SKM-1 treated with dmso at 0.1 percent for 144 hours (cell line): ENCODE measurements at regions not wholly inside any gene's neighbourhood (a gene's known extent, or its start where the extent isn't known, plus 50 kb on each side); places are given as distances from the start of the nearest gene placed in this dataset.
A peak's percentile ranks its signal among the peaks of the same experiment; 100 is the strongest.
"Not testable (repeated sequence)": the region's sequence is repeated elsewhere in the genome, so short reads cannot be mapped to it uniquely, and the experiment has no call there.

Experiments used
- DNase-seq: peaks from one replicate; lab custom pipeline; 2025; ENCODE audit not compliant: unreplicated experiment; lab: John Stamatoyannopoulos, UW

DNA sequence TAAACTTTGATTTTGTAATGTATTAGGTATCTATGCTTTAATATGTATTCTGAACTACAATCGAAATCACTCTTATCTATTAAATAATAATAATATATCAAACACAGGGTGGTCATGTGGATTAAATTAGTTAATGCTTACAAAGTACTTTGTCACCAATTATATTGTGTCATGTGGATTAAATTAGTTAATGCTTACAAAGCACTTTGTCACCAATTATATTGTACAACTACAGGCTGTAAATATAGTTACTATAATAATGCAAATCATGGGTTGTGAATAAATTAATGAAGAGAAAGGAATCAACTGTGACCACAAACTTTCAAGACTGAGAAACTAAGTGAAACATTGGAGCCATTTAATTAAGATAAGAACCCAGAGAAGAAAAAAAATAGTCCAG is 1929.1 kb upstream of the PCDH20 start:
- no peak for DNase-seq

DNA sequence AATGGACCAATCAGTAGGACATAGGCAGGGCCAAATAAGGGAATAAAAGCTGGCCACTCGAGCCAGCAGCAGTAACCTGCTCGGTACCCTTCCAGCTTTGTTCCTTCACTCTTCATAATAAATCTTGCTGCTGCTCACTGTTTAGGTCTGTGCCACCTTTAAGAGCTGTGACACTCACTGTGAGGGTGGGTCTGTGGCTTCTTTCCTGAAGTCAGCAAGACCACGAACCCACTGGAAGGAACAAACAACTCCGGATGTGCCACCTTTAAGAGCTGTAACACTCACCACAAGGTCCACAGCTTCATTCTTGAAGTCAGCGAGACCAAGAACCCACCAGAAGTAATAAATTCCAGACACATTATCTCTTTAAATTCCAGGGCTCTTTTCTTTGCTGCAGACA is 1922.3 kb upstream of the PCDH20 start:
- DNase-seq, result no peak

DNA sequence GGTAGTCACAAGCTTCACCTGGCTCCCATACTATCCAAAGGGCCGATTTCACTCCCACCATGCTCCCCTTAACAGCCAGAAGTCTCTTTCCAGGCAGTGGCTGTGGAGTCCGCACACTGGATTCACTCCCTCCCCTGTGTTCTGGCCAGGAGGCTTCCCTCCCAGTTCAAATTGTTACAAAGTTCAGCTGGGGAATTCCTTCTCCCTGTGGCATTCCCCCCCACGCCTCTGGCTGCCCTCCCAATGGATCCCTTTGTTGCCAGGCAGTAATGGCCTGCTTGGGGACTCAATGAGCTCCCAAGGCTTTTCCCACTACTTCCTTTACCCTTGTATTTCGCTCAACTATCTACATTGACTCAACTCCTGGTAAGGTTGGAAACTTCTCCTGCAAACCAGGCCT is 1921.4 kb upstream of the PCDH20 start:
- no peak for DNase-seq

DNA sequence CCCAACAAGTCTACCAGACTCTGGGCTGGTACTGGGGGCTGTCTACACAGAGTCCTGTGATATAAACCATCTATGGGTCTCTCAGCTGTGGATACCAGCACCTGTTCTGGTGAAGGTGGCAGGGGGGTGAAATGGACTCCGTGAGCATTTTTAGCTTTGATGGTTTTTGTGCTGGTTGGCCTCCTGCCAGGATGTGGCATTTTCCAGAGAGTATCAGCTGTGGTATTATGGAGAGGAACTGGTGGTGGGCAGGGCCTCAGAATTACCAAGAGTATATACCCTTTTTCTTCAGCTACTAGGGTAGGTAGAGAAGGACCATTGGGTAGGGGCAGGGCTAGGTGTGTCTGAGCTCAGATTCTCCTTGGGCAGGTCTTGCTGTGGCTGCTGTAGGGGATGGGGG is 1920.9 kb upstream of the PCDH20 start:
- no peak for DNase-seq

DNA sequence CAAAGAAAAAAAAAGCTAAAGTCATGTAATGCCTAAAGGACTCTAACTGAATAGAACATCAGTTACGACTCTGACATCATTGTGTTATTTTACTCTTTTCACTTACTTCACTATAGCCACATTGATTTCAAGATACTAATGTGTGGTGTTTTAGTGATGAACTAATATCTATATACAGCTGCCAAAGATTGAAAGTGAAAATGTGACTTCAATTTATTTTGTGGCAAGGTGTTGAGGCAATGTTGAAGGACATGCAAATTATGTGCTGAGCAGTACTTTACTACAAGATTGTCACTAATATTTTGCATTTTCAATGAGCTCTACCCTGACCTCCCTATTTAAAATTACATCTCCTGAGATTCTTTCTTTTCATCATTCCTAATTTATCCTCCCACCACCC is 1911.9 kb upstream of the PCDH20 start:
- no peak for DNase-seq

DNA sequence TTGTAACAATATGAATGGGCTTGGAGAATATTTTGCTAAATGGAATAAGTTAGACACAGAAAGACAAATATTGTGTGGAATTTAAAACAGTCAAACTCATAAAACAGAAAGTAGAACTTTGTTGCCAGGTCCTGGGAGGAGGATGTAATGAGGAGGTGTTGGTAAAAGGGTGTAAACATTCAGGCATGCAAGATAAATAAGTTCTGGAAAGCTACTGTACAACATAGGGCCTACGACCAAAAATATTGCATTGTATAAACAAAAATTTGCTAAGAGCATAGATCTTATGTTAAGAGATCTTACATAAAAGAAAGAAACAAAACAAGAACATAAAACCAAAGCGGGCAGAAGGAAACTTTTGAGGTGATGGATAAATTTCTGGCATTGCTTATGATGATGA is 1907.8 kb upstream of the PCDH20 start:
- no peak for DNase-seq

DNA sequence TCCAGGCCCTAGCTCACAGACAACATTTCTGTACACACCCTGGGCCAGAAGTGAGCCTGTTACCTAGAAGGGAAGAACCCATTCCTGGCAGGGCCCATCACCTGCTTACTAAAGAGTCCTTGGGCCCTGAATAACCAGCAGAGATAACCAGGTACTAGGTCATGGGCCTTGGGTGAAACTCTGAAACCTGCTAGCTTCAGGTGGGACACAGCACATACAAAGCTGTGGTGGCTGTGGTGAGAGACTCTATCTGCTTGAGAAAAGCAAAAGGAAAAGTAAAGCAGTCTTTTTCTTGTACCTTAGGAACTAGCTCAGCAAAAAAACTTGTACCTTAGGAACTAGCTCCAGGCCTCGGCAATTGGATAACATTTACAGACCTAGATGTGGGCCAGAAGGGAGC is 1895.9 kb upstream of the PCDH20 start:
- DNase-seq, result no peak

DNA sequence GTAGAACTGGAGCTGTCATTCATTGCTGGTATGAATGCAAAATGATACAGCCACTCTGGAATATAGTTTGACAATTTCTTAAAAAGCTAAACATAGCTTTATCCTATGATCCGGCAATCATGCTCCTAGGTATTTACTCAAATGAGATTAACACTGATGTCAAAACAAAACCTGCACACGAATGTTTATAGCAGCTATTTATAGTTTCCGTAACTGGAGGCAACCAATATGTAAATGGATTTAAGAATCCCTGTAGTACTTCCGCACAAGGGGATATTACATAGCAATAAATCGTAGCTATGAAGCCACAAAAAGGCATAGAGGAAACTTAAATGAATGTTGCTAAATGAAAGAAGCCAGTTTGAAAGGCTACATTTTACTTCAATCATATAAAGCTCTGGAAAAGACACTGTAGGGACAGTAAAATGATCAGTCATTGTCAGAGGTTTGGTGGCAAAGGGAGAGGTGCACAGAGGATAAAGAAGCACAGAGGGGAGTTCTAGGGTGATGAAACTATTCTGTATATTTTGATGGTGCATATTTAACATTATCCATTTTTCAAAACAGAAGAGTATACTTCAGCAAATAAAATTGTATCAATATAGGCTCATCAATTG is 1893.0 kb upstream of the PCDH20 start:
- no peak for DNase-seq

DNA sequence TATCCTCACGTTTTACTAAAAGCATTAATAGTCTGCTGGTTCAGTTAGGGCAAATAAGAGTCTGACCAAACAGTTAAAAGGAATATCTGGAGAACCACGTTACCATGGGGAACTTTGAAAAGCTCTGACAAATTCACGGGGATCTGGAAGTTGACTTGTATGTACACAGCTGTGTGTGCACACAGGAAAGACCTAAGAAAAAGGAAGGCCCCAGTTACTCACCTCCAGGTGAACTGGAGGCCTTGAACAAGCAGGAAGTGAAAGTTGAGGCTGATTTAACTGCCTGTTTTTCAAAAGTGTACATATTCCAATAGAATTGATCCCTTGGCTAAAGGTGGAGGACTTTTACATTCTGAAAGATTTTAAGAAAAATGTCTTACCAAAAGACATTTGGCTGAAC is 1891.6 kb upstream of the PCDH20 start:
- peak; percentile 71 for DNase-seq

DNA sequence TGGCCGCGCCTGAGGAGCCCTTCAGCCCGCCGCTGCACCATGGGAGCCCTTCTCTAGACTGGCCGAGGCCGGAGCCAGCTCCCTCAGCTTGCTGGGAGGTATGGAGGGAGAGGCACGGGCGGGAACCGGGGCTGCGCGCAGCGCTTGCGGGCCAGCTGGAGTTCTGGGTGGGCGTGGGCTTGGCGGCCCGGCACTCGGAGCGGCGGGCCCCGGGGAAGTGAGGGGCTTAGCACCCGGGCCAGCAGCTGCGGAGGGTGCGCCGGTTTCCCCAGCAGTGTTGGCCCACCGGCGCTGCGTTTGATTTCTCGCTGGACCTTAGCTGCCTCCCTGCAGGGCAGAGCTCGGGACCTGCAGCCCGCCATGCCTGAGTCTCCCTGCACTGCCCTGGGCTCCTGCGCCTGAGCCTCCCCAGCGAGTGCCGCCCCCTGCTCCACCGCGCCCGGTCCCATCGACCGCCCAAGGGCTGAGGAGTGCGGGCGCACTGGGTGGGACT is 1890.0 kb upstream of the PCDH20 start:
- DNase-seq, result no peak

DNA sequence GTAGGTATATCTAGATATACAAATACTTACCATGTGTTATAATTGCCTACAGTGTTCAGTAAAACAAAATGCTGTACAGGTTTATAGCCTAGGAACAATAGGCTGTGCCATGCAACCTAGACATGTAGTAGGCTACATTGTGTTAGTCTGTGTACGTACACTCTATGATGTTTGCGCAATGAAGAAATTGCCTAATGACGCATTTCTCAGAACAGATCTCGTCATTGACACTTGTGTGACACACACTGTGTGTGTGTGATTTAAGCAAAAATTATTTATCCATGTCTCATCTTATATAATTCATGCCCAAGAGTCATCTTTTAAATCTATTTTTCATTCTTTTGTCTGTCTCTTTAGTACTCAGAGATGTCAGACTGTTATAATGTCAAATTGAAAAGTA is 1888.8 kb upstream of the PCDH20 start:
- no peak for DNase-seq

DNA sequence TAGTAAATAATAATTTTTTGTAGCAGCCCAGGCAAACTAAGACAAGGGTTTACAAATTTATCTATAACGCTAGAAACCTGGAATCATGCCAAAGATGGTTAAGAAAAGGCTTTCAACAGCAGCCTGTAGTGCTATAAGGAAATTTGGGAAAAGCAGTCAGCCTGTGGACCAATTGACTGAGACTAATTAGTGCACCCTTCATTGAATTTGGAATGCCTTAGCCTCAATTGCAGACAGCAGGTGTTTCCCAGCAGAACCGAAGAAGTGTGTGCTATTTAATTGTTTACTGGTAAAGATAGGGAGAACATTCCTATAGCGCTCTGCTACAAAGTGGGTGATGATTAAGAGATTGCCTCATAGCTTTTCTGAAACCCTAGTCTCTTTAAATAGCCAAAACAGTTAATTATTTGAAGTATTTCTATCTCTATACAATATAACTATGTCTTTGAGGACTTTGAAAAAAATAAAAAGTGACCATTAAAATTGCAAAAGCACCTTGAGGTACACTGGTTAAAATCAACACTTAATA is 1884.3 kb upstream of the PCDH20 start:
- DNase-seq, result no peak

DNA sequence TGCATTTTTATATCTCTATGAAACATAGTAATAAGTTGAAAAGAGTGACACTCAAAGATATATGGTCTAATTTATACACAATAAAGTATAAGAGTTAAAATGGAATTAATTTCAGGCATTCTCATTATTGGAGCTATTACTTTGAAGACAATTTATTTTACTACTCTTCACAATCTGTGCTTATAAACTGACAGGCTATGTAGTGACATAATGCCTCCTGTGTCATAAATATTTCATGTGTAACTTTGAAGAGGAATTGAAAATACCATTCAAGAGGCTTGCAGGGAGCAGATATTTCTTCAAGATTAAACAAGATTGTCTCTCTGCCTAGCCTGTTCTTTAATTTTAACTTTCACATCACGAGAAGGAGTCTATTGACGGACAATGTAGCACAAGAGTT is 1881.5 kb upstream of the PCDH20 start:
- no peak for DNase-seq

DNA sequence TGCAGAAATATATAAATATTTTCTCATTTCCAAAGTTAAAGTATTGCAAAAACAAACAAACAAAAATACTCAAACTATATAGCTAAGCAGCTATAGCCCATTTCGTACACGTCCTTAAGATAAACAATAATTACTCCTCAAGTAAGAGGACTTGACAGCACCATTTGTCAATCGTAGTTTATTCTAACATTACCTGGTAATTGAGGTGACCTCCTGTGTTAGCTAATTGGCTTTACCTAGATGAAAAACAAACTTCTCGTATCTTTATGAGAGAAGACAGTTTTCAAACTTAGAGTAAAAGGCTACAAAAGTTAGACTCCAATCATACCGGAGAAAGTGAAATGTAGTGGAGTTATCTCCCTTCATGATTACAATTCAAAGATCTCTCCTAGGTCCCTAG is 1876.1 kb upstream of the PCDH20 start:
- DNase-seq, result no peak

DNA sequence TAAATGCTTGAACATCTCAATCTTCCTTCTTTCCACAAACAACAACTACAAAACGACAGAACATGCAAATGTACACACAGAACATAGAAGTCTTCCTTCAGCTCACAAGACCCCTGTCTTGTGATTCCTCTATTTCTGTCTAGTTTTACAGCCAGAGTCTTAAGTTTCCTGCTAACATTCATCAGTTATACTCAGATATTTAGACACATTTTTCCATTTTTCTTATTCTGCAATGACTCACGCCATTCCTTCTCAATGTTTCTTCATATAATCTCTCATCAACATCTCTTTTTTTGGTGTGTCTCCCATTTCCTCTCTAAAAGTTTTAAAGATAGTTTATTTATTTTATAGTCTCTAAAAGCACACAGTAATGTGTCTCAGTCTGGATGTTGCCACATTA is 1872.9 kb upstream of the PCDH20 start:
- DNase-seq, result no peak

DNA sequence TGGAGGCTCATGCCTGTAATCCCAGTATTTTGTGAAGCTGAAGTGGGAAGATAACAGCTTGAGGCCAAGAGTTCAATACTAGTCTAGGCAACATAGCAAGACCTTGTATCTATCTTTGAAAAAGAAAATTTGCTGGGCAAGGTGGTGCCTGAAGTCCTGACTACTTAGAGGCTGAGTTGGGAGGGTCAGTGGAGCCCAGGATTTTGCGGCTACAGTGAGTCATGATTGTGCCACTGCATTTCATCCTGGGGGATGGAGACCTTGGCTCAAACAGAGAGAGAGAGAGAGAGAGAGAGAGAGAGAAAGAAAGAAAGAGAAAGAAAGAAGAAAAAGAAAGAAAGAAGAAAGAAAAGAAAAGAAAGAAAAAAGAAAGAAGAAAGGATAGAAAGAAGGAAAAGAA is 1872.3 kb upstream of the PCDH20 start:
- DNase-seq, result no peak

DNA sequence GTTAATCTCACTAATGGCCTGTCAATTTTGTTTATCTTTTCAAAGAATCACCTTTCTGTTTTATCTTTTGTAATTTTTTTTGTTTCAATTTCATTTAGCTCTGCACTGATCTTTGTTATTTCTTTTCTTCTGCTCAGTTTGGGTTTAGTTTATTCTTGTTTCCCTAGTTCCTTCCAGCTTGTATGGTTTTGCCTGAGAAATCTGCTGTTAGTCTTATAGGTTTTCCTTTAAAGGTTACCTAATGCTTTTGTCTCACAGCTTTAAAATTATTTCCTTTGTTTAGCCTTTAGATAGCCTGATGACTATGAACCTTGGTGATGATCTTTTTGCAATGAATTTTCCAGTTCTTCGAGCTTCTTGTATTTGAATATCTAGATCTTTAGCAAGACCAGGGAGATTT is 1869.8 kb upstream of the PCDH20 start:
- DNase-seq, result no peak

DNA sequence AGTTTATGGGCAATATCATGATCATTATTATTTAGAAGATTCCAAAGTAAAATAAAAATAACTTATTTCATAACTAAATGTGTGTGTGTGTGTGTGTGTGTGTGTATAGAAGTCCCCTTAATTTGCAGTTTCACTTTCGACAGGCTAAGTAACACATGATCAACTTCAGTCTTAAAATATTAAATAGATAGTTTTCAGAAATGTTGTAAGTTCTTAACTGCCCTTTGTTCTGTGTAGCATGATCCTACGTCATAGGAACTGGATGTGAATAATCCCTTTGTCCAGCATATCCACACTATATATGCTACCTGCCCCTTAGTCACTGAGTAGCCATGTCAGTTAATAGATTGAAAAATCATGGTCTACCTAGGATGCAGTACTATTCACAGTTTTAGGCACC is 1863.5 kb upstream of the PCDH20 start:
- no peak for DNase-seq

DNA sequence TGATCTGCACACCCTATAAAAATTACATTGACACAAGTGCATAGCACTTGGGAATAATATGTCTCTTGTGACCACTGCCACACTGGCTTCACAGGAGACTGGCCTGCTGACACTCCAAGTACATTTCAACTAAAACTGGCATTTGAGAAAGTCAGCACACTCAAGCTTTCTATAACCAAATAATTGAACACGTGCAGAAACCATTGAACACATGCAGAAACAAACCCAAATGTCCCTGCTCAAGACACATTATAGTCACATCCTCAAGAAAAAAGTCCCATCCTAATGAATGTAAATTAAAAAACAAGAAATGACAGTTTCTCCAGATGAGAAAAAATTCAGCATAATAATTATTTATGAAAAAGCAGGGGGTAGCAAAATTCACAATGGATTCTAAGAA is 1859.1 kb upstream of the PCDH20 start:
- DNase-seq, result no peak

DNA sequence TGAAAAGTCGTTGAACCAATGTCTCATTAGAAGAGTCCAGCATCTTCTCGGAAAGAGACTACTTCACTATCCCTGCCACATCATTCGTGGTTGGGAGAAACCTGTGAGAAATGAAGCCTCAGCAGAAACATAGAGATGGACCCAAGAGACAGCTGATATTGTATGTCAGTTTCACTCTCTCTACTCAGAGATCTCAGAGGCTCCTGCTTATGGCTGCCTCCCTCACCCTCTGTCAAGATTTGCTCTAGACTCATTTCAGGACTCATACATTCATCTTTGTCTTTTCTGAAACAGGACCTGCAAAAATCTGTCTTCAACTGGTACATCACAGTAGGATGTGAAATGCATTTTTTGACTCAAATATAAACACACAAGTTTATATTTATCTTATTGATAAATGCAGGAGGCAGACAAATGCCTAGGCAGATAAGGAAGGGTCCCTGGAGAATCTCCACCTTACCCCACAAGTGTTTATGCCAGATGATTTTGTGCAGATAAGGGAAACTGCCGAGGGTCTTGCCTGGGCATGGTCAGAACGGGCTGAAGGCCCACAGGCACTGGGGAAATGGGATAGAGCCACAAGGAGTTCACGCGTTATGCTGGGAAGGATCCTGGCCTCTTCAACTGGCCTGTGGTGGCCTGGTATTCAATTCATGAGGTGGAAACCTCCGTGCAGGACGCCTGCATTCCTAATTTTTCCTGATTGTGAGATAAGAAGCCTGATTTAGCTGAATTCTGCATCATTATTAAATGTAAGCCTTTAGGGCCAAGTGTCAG is 1834.0 kb upstream of the PCDH20 start:
- DNase-seq, result no peak

DNA sequence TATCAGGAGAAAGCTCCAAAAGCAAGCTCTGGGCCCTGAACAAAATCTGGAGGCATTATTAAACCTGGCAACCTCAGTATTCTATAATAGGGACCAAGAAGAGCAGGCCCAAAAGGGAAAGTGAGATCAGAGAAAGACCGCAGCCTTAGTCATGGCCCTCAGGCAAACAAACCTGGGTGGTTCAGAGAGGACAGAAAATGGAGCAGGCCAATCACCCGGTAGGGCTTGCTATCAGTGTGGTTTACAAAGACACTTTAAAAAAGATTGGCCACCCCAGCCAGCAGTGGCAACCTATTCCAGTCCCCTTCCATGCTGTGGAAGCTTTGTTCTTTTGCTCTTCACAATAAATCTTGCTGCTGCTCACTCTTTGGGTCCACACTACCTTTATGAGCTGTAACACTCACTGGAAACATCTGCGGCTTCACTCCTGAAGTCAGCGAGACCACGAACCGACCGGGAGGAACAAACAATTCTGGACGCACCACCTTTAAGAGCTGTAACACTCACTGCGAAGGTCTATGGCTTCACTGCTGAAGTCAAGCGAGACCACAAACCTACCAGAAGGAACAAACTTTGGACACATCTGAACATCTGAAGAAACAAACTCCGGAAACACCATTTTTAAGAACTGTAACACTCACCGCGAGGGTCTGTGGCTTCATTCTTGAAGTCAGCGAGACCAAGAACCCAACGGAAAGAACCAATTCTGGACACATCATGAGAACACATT is 1821.2 kb upstream of the PCDH20 start:
- not testable (repeated sequence) for DNase-seq

DNA sequence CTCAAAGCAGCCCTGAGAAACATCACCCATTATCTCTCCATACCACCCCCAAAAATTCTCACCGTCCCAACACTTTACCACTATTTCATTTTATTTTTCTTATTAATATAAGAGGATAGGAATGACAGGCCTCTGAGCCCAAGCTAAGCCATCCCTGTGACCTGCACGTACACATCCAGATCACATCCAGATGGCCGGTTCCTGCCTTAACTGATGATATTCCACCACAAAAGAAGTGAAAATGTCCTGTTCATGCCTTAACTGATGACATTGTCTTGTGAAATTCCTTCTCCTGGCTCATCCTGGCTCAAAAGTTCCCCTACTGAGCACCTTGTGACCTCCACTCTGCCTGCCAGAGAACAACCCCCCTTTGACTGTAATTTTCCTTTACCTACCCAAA is 1802.9 kb upstream of the PCDH20 start:
- DNase-seq, result not testable (repeated sequence)
